ENCODE measurements at regions not wholly inside any gene's neighbourhood (a gene's known extent, or its start where the extent isn't known, plus 50 kb on each side); places are given as distances from the start of the nearest gene placed in this dataset.
A peak's percentile ranks its signal among the peaks of the same experiment; 100 is the strongest.

- no peak overlapping the region for H3K27ac ChIP-seq (ENCODE audit: low read depth in 1 of 2, low read length in 2 of 2)
- Mint-ChIP-seq H3K27ac (peak overlapping the region; percentile 38), H3K36me3 (ENCODE audit: low read depth) (no peaks in the 10 kb centered on the region), H3K9me3 (peaks cover 1% of the 10 kb centered on the region), H3K4me3 (no peak overlapping the region), H3K4me1 (ENCODE audit: low read depth) (peaks cover 15% of the 10 kb centered on the region), H3K27me3 (no peaks in the 10 kb centered on the region)
- DNase-seq (peak in 4 of 14 experiments; percentile 2 to 74 (median 48)), ATAC-seq (ENCODE audit: poor library complexity) (peak; percentile 66)
- H3K27me3 ChIP-seq (ENCODE audit: control insufficient read depth in 1 of 2, insufficient read depth in 2 of 2, low read length in 2 of 2) = no peaks in the 10 kb centered on the region
- H3K9me3 ChIP-seq (ENCODE audit: control insufficient read depth in 1 of 2, insufficient read depth in 1 of 2, low read length in 2 of 2) = peaks cover 0 to 3% of the 10 kb centered on the region in 2 experiments
- H3K4me3 ChIP-seq (ENCODE audit: low read length) = peak overlapping the region; percentile 9
- POLR2A ChIA-PET = no interaction called here
- CTCF ChIA-PET = no interaction called here
- intact Hi-C loops (cut with DNase I, micrococcal nuclease) = no loop called here
- H3K36me3 ChIP-seq (ENCODE audit: insufficient read depth, low read length) = no peaks in the 10 kb centered on the region
- TF ChIP-seq CTCF (IDR thresholded peaks at IDR 0.05) = no peak
- H3K4me1 ChIP-seq (ENCODE audit: insufficient read depth, low read length) = peaks cover 5% of the 10 kb centered on the region
Observed at GRCh38 chr6:145372671-145373151, 362.6 kb downstream of the EPM2A start.

GRCh38 chr6:145373826-145374225 is 361.5 kb downstream of the EPM2A start:
- H3K27me3 Mint-ChIP-seq = no peaks in the 10 kb centered on the region
- ChIA-PET POLR2A (no interaction called here), CTCF (no interaction called here)
- H3K9me3 ChIP-seq (ENCODE audit: control insufficient read depth in 1 of 2, insufficient read depth in 1 of 2, low read length in 2 of 2) = peaks cover 0 to 7% of the 10 kb centered on the region in 2 experiments
- intact Hi-C loops (cut with DNase I, micrococcal nuclease) = no loop called here
- no peaks in the 10 kb centered on the region for H3K36me3 Mint-ChIP-seq (ENCODE audit: low read depth)
- H3K9me3 Mint-ChIP-seq = peaks cover 1% of the 10 kb centered on the region
- H3K36me3 ChIP-seq (ENCODE audit: insufficient read depth, low read length) = no peaks in the 10 kb centered on the region
- H3K4me3 Mint-ChIP-seq = no peak overlapping the region
- ATAC-seq (ENCODE audit: poor library complexity) (no peak), DNase-seq (no peak)
- no peak overlapping the region for H3K27ac Mint-ChIP-seq
- H3K27me3 ChIP-seq (ENCODE audit: control insufficient read depth in 1 of 2, insufficient read depth in 2 of 2, low read length in 2 of 2) = no peaks in the 10 kb centered on the region
- H3K4me1 Mint-ChIP-seq (ENCODE audit: low read depth) = peaks cover 15% of the 10 kb centered on the region
- no peak overlapping the region for H3K27ac ChIP-seq (ENCODE audit: low read depth in 1 of 2, low read length in 2 of 2)
- H3K4me1 ChIP-seq (ENCODE audit: insufficient read depth, low read length) = peaks cover 5% of the 10 kb centered on the region
- H3K4me3 ChIP-seq (ENCODE audit: low read length) = no peak overlapping the region
- TF ChIP-seq CTCF (IDR thresholded peaks at IDR 0.05) = no peak

- H3K36me3 ChIP-seq (ENCODE audit: insufficient read depth, low read length) = no peaks in the 10 kb centered on the region
- CTCF ChIA-PET = no interaction called here
- TF ChIP-seq CTCF (IDR thresholded peaks at IDR 0.05) = no peak
- no peaks in the 10 kb centered on the region for H3K36me3 Mint-ChIP-seq (ENCODE audit: low read depth)
- DNase-seq (no peak), ATAC-seq (ENCODE audit: poor library complexity) (no peak)
- POLR2A ChIA-PET = no interaction called here
- intact Hi-C loops (cut with DNase I, micrococcal nuclease) = no loop called here
- H3K4me1 ChIP-seq (ENCODE audit: insufficient read depth, low read length) = peaks cover 5% of the 10 kb centered on the region
- no peak overlapping the region for H3K27ac Mint-ChIP-seq
- H3K27me3 ChIP-seq (ENCODE audit: control insufficient read depth in 1 of 2, insufficient read depth in 2 of 2, low read length in 2 of 2) = no peaks in the 10 kb centered on the region
- peaks cover 0 to 7% of the 10 kb centered on the region in 2 experiments for H3K9me3 ChIP-seq (ENCODE audit: control insufficient read depth in 1 of 2, insufficient read depth in 1 of 2, low read length in 2 of 2)
- no peak overlapping the region for H3K4me3 Mint-ChIP-seq
- no peak overlapping the region for H3K27ac ChIP-seq (ENCODE audit: low read depth in 1 of 2, low read length in 2 of 2)
- peaks cover 15% of the 10 kb centered on the region for H3K4me1 Mint-ChIP-seq (ENCODE audit: low read depth)
- no peaks in the 10 kb centered on the region for H3K27me3 Mint-ChIP-seq
- peaks cover 1% of the 10 kb centered on the region for H3K9me3 Mint-ChIP-seq
- H3K4me3 ChIP-seq (ENCODE audit: low read length) = no peak overlapping the region
Observed at GRCh38 chr6:145374570-145374969, 360.8 kb downstream of the EPM2A start.

All from CD4-positive, alpha-beta T cell (primary cell).